B cell (primary cell): ENCODE measurements at regions not wholly inside any gene's neighbourhood (a gene's known extent, or its start where the extent isn't known, plus 50 kb on each side); places are given as distances from the start of the nearest gene placed in this dataset.

Source experiments
- EZH2 ChIP-seq: IDR thresholded peaks from 2 replicates; pipeline ENCODE4 v1.6.1; 2012; ENCODE audit warnings: borderline replicate concordance, low read depth, mild to moderate bottlenecking, moderate library complexity, low read length; ENCODE audit not compliant: insufficient read depth, poor library complexity, severe bottlenecking
- TF ChIP-seq, protein P1 (sequence below): fragments of 200-600 bp; IDR thresholded peaks from one replicate; pipeline ENCODE4 v1.8.0; 2022; ENCODE audit warnings: antibody characterized with exemption, mild to moderate bottlenecking

DNA sequence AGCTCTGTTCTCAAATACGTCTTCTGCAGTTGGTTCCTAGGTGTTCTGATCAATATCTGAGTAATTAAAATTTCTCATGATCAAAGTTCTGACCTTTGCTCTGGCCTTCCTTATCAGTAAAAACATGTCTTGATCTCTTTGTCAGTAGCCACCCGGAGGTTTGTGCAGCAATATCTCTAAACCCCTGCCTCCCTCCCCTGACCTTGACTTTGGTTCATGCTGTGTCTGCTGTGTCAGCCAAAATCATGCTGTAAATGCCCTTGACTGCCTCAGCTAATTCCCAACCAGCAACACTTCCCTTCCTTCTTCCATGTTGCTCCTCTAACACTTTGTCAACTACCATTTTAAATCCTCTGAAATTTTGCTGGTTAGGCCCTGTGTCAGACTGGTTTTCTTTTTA is 424.7 kb downstream of the FAM181B start:
- TF ChIP-seq, protein P1, sequence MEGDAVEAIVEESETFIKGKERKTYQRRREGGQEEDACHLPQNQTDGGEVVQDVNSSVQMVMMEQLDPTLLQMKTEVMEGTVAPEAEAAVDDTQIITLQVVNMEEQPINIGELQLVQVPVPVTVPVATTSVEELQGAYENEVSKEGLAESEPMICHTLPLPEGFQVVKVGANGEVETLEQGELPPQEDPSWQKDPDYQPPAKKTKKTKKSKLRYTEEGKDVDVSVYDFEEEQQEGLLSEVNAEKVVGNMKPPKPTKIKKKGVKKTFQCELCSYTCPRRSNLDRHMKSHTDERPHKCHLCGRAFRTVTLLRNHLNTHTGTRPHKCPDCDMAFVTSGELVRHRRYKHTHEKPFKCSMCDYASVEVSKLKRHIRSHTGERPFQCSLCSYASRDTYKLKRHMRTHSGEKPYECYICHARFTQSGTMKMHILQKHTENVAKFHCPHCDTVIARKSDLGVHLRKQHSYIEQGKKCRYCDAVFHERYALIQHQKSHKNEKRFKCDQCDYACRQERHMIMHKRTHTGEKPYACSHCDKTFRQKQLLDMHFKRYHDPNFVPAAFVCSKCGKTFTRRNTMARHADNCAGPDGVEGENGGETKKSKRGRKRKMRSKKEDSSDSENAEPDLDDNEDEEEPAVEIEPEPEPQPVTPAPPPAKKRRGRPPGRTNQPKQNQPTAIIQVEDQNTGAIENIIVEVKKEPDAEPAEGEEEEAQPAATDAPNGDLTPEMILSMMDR: no peak
- no peak for TF ChIP-seq EZH2
